ENCODE measurements at regions not wholly inside any gene's neighbourhood (a gene's known extent, or its start where the extent isn't known, plus 50 kb on each side); places are given as distances from the start of the nearest gene placed in this dataset.

DNA sequence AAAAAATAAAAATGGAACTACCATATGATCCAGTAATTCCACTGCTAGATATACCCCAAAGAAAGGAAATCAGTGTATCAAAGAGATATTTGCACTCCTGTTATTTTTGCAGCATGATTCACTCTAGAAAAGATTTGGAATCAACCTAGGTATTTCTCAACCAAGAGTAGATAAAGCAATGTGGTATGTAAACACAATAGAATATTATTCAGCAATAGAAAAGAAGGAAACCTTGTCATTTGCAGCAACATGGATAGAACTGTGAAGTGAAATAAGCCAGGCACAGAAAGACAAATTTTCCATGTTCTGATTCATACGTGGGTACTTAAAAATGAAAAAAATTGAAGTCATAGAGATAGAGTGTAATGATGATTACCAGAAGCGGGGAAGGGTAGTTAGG lies 362.3 kb upstream of the EPHA5 start:
- H4K20me1 ChIP-seq (ENCODE audit: control insufficient read depth, extremely low read depth, insufficient read depth, low read length) = no peaks in the 10 kb centered on the region
- peak in 1 of 2 donors; percentile 10 for DNase-seq (ENCODE audit: low read depth in 2 of 2)
- no peak overlapping the region for H3K4me3 ChIP-seq (replicated peaks in 1 of 4; ENCODE audit: control extremely low read depth in 1 of 4, insufficient read depth in 1 of 4, low read depth in 3 of 4, low read length in 4 of 4)
- no peak overlapping the region for H2AFZ ChIP-seq (ENCODE audit: low read length)
- no peak overlapping the region for H3K9ac ChIP-seq (ENCODE audit: insufficient read depth, low read length)
- H3K79me2 ChIP-seq (ENCODE audit: control insufficient read depth, insufficient read depth, low read length) = no peaks in the 10 kb centered on the region
- no peaks in the 10 kb centered on the region for H3K9me3 ChIP-seq (ENCODE audit: control insufficient read depth, insufficient read depth, low read depth, low read length)
- H3K27ac ChIP-seq (ENCODE audit: insufficient read depth, low read length) = no peak overlapping the region
- H3K36me3 ChIP-seq (ENCODE audit: control insufficient read depth, insufficient read depth, low read length) = no peaks in the 10 kb centered on the region
- no peak overlapping the region for H3K4me2 ChIP-seq (ENCODE audit: extremely low read depth, insufficient read depth, low read length)
- H3K27me3 ChIP-seq (ENCODE audit: control insufficient read depth, insufficient read depth, low read length) = no peaks in the 10 kb centered on the region
- TF ChIP-seq EZH2 (IDR thresholded peaks at IDR 0.05; ENCODE audit: low read length, missing control alignments) = no peak
- no peak for TF ChIP-seq CTCF (conservative IDR thresholded peaks at IDR 0.05 in 1 of 2, IDR thresholded peaks at IDR 0.05 in 1 of 2; ENCODE audit: low read depth in 1 of 2, low read length in 2 of 2)
- no peaks in the 10 kb centered on the region for H3K4me1 ChIP-seq (ENCODE audit: control insufficient read depth, extremely low read depth, insufficient read depth, low read length)

GRCh38 chr4:66028668-66029067 lies 358.4 kb upstream of the EPHA5 start:
- Histone ChIP-seq H3K27me3 (ENCODE audit: control insufficient read depth, insufficient read depth, low read length) (no peaks in the 10 kb centered on the region), H3K9me3 (ENCODE audit: control insufficient read depth, insufficient read depth, low read depth, low read length) (no peaks in the 10 kb centered on the region), H3K79me2 (ENCODE audit: control insufficient read depth, insufficient read depth, low read length) (no peaks in the 10 kb centered on the region), H3K4me3 (replicated peaks in 1 of 4; ENCODE audit: control extremely low read depth in 1 of 4, insufficient read depth in 1 of 4, low read depth in 3 of 4, low read length in 4 of 4) (no peak overlapping the region), H2AFZ (ENCODE audit: low read length) (no peak overlapping the region), H3K36me3 (ENCODE audit: control insufficient read depth, insufficient read depth, low read length) (no peaks in the 10 kb centered on the region), H3K27ac (ENCODE audit: insufficient read depth, low read length) (no peak overlapping the region), H4K20me1 (ENCODE audit: control insufficient read depth, extremely low read depth, insufficient read depth, low read length) (no peaks in the 10 kb centered on the region), H3K4me2 (ENCODE audit: extremely low read depth, insufficient read depth, low read length) (no peak overlapping the region), H3K9ac (ENCODE audit: insufficient read depth, low read length) (no peak overlapping the region), H3K4me1 (ENCODE audit: control insufficient read depth, extremely low read depth, insufficient read depth, low read length) (no peaks in the 10 kb centered on the region)
- DNase-seq (ENCODE audit: low read depth in 2 of 2) = no peak
- TF ChIP-seq EZH2 (IDR thresholded peaks at IDR 0.05; ENCODE audit: low read length, missing control alignments) (no peak), CTCF (conservative IDR thresholded peaks at IDR 0.05 in 1 of 2, IDR thresholded peaks at IDR 0.05 in 1 of 2; ENCODE audit: low read depth in 1 of 2, low read length in 2 of 2) (no peak)

DNA sequence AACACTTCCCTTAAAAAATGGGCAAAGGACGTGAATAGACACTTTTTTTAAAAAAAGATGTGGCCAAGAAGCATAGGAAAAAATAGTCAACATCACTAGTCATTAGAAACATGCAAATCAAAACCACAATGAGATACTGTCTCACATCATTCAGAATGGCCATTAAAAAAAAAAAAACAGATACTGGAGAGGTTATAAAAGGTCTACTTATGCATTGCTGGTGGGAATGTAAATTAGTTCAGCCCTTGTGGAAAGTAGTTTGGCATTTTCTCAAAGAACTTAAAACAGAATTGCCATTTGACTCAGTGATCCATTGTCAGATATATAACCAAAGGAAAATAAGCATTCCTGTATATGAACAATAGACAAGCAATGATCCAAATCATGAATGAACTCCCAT lies 352.8 kb upstream of the EPHA5 start:
- no peak overlapping the region for H2AFZ ChIP-seq (ENCODE audit: low read length)
- TF ChIP-seq EZH2 (IDR thresholded peaks at IDR 0.05; ENCODE audit: low read length, missing control alignments) (no peak), CTCF (conservative IDR thresholded peaks at IDR 0.05 in 1 of 2, IDR thresholded peaks at IDR 0.05 in 1 of 2; ENCODE audit: low read depth in 1 of 2, low read length in 2 of 2) (no peak)
- H3K9ac ChIP-seq (ENCODE audit: insufficient read depth, low read length) = no peak overlapping the region
- H3K36me3 ChIP-seq (ENCODE audit: control insufficient read depth, insufficient read depth, low read length) = no peaks in the 10 kb centered on the region
- no peaks in the 10 kb centered on the region for H4K20me1 ChIP-seq (ENCODE audit: control insufficient read depth, extremely low read depth, insufficient read depth, low read length)
- H3K27me3 ChIP-seq (ENCODE audit: control insufficient read depth, insufficient read depth, low read length) = no peaks in the 10 kb centered on the region
- H3K4me3 ChIP-seq (replicated peaks in 1 of 4; ENCODE audit: control extremely low read depth in 1 of 4, insufficient read depth in 1 of 4, low read depth in 3 of 4, low read length in 4 of 4) = no peak overlapping the region
- H3K4me2 ChIP-seq (ENCODE audit: extremely low read depth, insufficient read depth, low read length) = no peak overlapping the region
- H3K9me3 ChIP-seq (ENCODE audit: control insufficient read depth, insufficient read depth, low read depth, low read length) = no peaks in the 10 kb centered on the region
- H3K79me2 ChIP-seq (ENCODE audit: control insufficient read depth, insufficient read depth, low read length) = no peaks in the 10 kb centered on the region
- H3K27ac ChIP-seq (ENCODE audit: insufficient read depth, low read length) = no peak overlapping the region
- H3K4me1 ChIP-seq (ENCODE audit: control insufficient read depth, extremely low read depth, insufficient read depth, low read length) = no peaks in the 10 kb centered on the region
- peak in 1 of 2 donors; percentile 19 for DNase-seq (ENCODE audit: low read depth in 2 of 2)
